IMR-90 (cell line): ENCODE measurements at regions not wholly inside any gene's neighbourhood (a gene's known extent, or its start where the extent isn't known, plus 50 kb on each side); places are given as distances from the start of the nearest gene placed in this dataset.

Experiments used
- ATAC-seq: fragments of 200-7000 bp; cut with Tn5 transposase; 2 replicates; pipeline ENCODE4 v1.9.1; 2020; ENCODE audit warnings: low read depth, mild to moderate bottlenecking, moderate library complexity
- BruUV-seq: library from RNA; stranded (reverse); fragments of 400-500 nt; replicated peaks from 2 replicates; lab custom pipeline; 2021; lab: Mats Ljungman, UMichigan
- CTCF ChIA-PET: fragments of 300-600 bp; formaldehyde crosslinking; extraction: SDS; loops from one replicate; lab custom pipeline; 2021; ENCODE audit warnings: antibody characterized with exemption; lab: Yijun Ruan, JAX
- POLR2A ChIA-PET: fragments of 300-600 bp; sonication (Branson Sonifier 250); formaldehyde crosslinking; loops from one replicate; lab custom pipeline; 2022; ENCODE audit warnings: antibody characterized with exemption; ENCODE audit not compliant: unreplicated experiment; lab: Charles Lee
- DNase-seq: peaks from one replicate; pipeline ENCODE4 v3.0.0; 2013
- H2AFZ ChIP-seq: replicated peaks from 2 replicates; pipeline ENCODE3; 2013; ENCODE audit warnings: low read length, mild to moderate bottlenecking; ENCODE audit not compliant: poor library complexity
- H2AK5ac ChIP-seq: 2 replicates; pipeline ENCODE4 v1.6.1; 2013; ENCODE audit warnings: low read depth, low read length, inconsistent platforms
- H2AK9ac ChIP-seq: replicated peaks from 2 replicates; pipeline ENCODE3; 2013; ENCODE audit warnings: mild to moderate bottlenecking, low read depth, low read length, moderate library complexity; ENCODE audit not compliant: poor library complexity
- H2BK120ac ChIP-seq: 2 replicates; pipeline ENCODE4 v1.6.1; 2013; ENCODE audit warnings: low read depth, low read length, inconsistent platforms
- H2BK15ac ChIP-seq: 3 replicates; pipeline ENCODE4 v1.6.1; 2013; ENCODE audit warnings: low read depth, low read length, inconsistent platforms
- H2BK20ac ChIP-seq: 2 replicates; pipeline ENCODE4 v1.6.1; 2013; ENCODE audit warnings: low read depth, mild to moderate bottlenecking, inconsistent platforms, low read length, moderate library complexity
- H2BK5ac ChIP-seq: 2 replicates; pipeline ENCODE4 v1.6.1; 2013; ENCODE audit warnings: mild to moderate bottlenecking, low read depth, low read length, inconsistent platforms; ENCODE audit not compliant: poor library complexity, severe bottlenecking
- H3K14ac ChIP-seq: replicated peaks from 2 replicates; pipeline ENCODE4 v1.6.1; 2013; ENCODE audit warnings: low read depth, low read length, inconsistent platforms
- H3K18ac ChIP-seq: 2 replicates; pipeline ENCODE4 v1.6.1; 2013; ENCODE audit warnings: low read depth, low read length, control low read depth
- H3K23ac ChIP-seq: 2 replicates; pipeline ENCODE4 v1.6.1; 2013; ENCODE audit warnings: low read depth, low read length, inconsistent platforms
- H3K27ac ChIP-seq: 2 replicates; pipeline ENCODE4 v1.5.1; 2013; ENCODE audit warnings: mild to moderate bottlenecking, control low read depth, low read length; ENCODE audit not compliant: insufficient read depth
- H3K27me3 ChIP-seq: 2 replicates; pipeline ENCODE4 v1.6.1; 2013; ENCODE audit warnings: low read length; ENCODE audit not compliant: control insufficient read depth, insufficient read depth
- H3K36me3 ChIP-seq: 2 replicates; pipeline ENCODE4 v1.6.1; 2013; ENCODE audit warnings: low read length, mixed read lengths; ENCODE audit not compliant: control insufficient read depth, insufficient read depth
- H3K4ac ChIP-seq: 2 replicates; pipeline ENCODE4 v1.6.1; 2013; ENCODE audit warnings: low read depth, low read length, inconsistent platforms
- H3K4me1 ChIP-seq: 2 replicates; pipeline ENCODE4 v1.6.1; 2013; ENCODE audit warnings: low read length, mixed read lengths; ENCODE audit not compliant: control insufficient read depth, insufficient read depth
- H3K4me2 ChIP-seq: 2 replicates; pipeline ENCODE4 v1.6.1; 2013; ENCODE audit warnings: low read depth, mild to moderate bottlenecking, control low read depth, low read length, moderate library complexity
- H3K4me3 ChIP-seq: 2 replicates; pipeline ENCODE4 v1.5.1; 2013; ENCODE audit warnings: low read depth, mild to moderate bottlenecking, control low read depth, low read length, moderate library complexity; ENCODE audit not compliant: insufficient read depth
- H3K56ac ChIP-seq: 2 replicates; pipeline ENCODE4 v1.6.1; 2013; ENCODE audit warnings: low read length, inconsistent platforms; ENCODE audit not compliant: insufficient read depth; ENCODE audit errors: extremely low read depth
- H3K79me1 ChIP-seq, 2 experiments: 2 replicates each; pipeline ENCODE4 v1.6.1; 2013; ENCODE audit warnings: low read length in 2 of 2, inconsistent platforms in 1 of 2, low read depth in 1 of 2
- H3K9ac ChIP-seq: 2 replicates; pipeline ENCODE4 v1.6.1; 2013; ENCODE audit warnings: low read depth, low read length, control low read depth
- H3K9me1 ChIP-seq: 2 replicates; pipeline ENCODE4 v1.6.1; 2013; ENCODE audit warnings: low read length, inconsistent platforms; ENCODE audit not compliant: insufficient read depth
- H3K9me3 ChIP-seq: 2 replicates; pipeline ENCODE4 v1.6.1; 2013; ENCODE audit warnings: low read length; ENCODE audit not compliant: control insufficient read depth, insufficient read depth
- H4K20me1 ChIP-seq: 2 replicates; pipeline ENCODE4 v1.6.1; 2013; ENCODE audit warnings: low read length, inconsistent platforms; ENCODE audit not compliant: insufficient read depth
- H4K5ac ChIP-seq: 2 replicates; pipeline ENCODE4 v1.6.1; 2013; ENCODE audit warnings: mild to moderate bottlenecking, low read depth, low read length, control low read depth
- H4K8ac ChIP-seq, 2 experiments: 2 replicates each; pipeline ENCODE4 v1.6.1; 2013; ENCODE audit warnings: low read depth in 2 of 2, low read length in 2 of 2, control low read depth in 1 of 2, inconsistent platforms in 1 of 2
- H4K91ac ChIP-seq: 2 replicates; pipeline ENCODE4 v1.6.1; 2013; ENCODE audit warnings: low read depth, low read length, inconsistent platforms; ENCODE audit not compliant: insufficient read depth
- CHD1 ChIP-seq: IDR thresholded peaks from 2 replicates; pipeline ENCODE4 v1.6.1; 2012; ENCODE audit warnings: low read depth, low read length, improper control_type of control experiment
- ELK1 ChIP-seq: fragments of 150-350 bp; IDR thresholded peaks from 2 replicates; pipeline ENCODE4 v1.6.1; 2016; ENCODE audit warnings: low read depth, mild to moderate bottlenecking, low read length, moderate library complexity, borderline replicate concordance
- FOS ChIP-seq: fragments of 150-350 bp; IDR thresholded peaks from 2 replicates; pipeline ENCODE4 v1.6.1; 2016; ENCODE audit warnings: low read depth, low read length
- MAFK ChIP-seq: IDR thresholded peaks from 2 replicates; pipeline ENCODE4 v1.6.1; 2012; ENCODE audit warnings: low read depth, low read length, improper control_type of control experiment
- RAD21 ChIP-seq: IDR thresholded peaks from 2 replicates; pipeline ENCODE4 v1.6.1; 2012; ENCODE audit warnings: low read length, improper control_type of control experiment
- RCOR1 ChIP-seq: IDR thresholded peaks from 2 replicates; pipeline ENCODE4 v1.6.1; 2012; ENCODE audit warnings: mild to moderate bottlenecking, low read length, improper control_type of control experiment; ENCODE audit not compliant: insufficient replicate concordance
- RFX5 ChIP-seq: IDR thresholded peaks from 2 replicates; pipeline ENCODE4 v1.8.0; 2012; ENCODE audit warnings: low read depth, mild to moderate bottlenecking, low read length, moderate library complexity
- USF2 ChIP-seq: fragments of 150-350 bp; IDR thresholded peaks from 2 replicates; pipeline ENCODE4 v1.6.1; 2017; ENCODE audit warnings: mild to moderate bottlenecking, antibody characterized with exemption, low read length, low read depth
- WGBS, 2 experiments: methylation state at CpG; one replicate each; pipeline versions ENCODE4 v1.1.5 to v1.1.7; 2013; ENCODE audit warnings: missing lambda C conversion rate in 2 of 2; ENCODE audit not compliant: insufficient read length in 1 of 2; ENCODE audit errors: extremely low coverage in 2 of 2; 5-methylcytosine and 5-hydroxymethylcytosine counted together
- dilution Hi-C: fragments of 300-500 bp; cut with HindIII; formaldehyde crosslinking; loops from one replicate; pipeline ENCODE4 v1.14.3; 2018; ENCODE audit warnings: low sequenced_read_pairs; ENCODE audit not compliant: unreplicated experiment
- in situ Hi-C: fragments of 300-500 bp; cut with MboI; formaldehyde crosslinking; loops from 3 replicates; pipeline ENCODE4 v1.14.3; 2019; ENCODE audit warnings: low sequenced_read_pairs, inconsistent platforms, mixed read lengths
- intact Hi-C: fragments of 100-400 bp; cut with micrococcal nuclease; formaldehyde crosslinking; loops from 2 replicates; pipeline ENCODE4 v1.10.0; 2022

GRCh38 chr1:244296003-244296402, 155.7 kb downstream of the ADSS2 start:
- H2BK5ac ChIP-seq, result no peak overlapping the region
- H3K56ac ChIP-seq, result no peak overlapping the region
- no peaks in the 10 kb centered on the region for H3K27me3 ChIP-seq
- H2BK15ac ChIP-seq, result 0 out of 3 replicates have a peak overlapping the region, but pooled peaks have one; percentile 26
- CTCF ChIA-PET, result no interaction called here
- no peak overlapping the region for H3K18ac ChIP-seq
- in situ Hi-C loops, result loop anchor here (25.0 kb wide), 1 partner anchor 809 kb away; no protein-coding TSS in a partner anchor
- intact Hi-C loops, result no loop called here
- BruUV-seq, result no TSS peak
- DNase-seq (no peak), ATAC-seq (no peak)
- no peak for TF ChIP-seq RAD21
- TF ChIP-seq RCOR1, result no peak
- no peak for TF ChIP-seq FOS
- no peak for TF ChIP-seq MAFK
- no peak for TF ChIP-seq ELK1
- no peak for TF ChIP-seq RFX5
- TF ChIP-seq USF2, result no peak
- no peak for TF ChIP-seq CHD1
- no CpG with 5 or more reads among the region's 8 CpGs for WGBS, 2 experiments
- no peak overlapping the region for H2AK9ac ChIP-seq
- no peaks in the 10 kb centered on the region for H4K20me1 ChIP-seq
- H3K9me3 ChIP-seq, result no peaks in the 10 kb centered on the region
- H3K14ac ChIP-seq, result no peak overlapping the region; the same call in 1 of the 2 replicates
- no peaks in the 10 kb centered on the region for H3K36me3 ChIP-seq
- no peak overlapping the region for H3K23ac ChIP-seq
- no peak overlapping the region for H3K4ac ChIP-seq
- H4K91ac ChIP-seq, result no peak overlapping the region
- H4K8ac ChIP-seq, result no peak overlapping the region
- POLR2A ChIA-PET, result no interaction called here
- no peaks in the 10 kb centered on the region for H3K9me1 ChIP-seq
- no peak overlapping the region for H3K4me2 ChIP-seq
- H2AK5ac ChIP-seq, result no peak overlapping the region
- no peak overlapping the region for H2BK20ac ChIP-seq
- H3K9ac ChIP-seq, result no peak overlapping the region
- H3K4me1 ChIP-seq, result no peaks in the 10 kb centered on the region
- H2AFZ ChIP-seq, result no peak overlapping the region
- H3K27ac ChIP-seq, result no peak overlapping the region
- H4K5ac ChIP-seq, result no peak overlapping the region
- no peak overlapping the region for H3K4me3 ChIP-seq
- no peaks in the 10 kb centered on the region for H3K79me1 ChIP-seq
- H2BK120ac ChIP-seq, result no peak overlapping the region
- dilution Hi-C loops, result no loop called here
